HL-60 (cell line): ENCODE measurements at regions not wholly inside any gene's neighbourhood (a gene's known extent, or its start where the extent isn't known, plus 50 kb on each side); places are given as distances from the start of the nearest gene placed in this dataset.

Source experiments
- DNase-seq, 2 experiments: peaks; one replicate each; pipeline ENCODE4 v3.0.0-alpha.2; 2010 to 2020; ENCODE audit warnings: low read depth in 1 of 2, low spot score in 1 of 2
- H3K27ac ChIP-seq: fragments of 250-450 bp; sonication (Bioruptor Pico); replicated peaks from 2 replicates; pipeline ENCODE4 v1.5.1; 2020; ENCODE audit warnings: mild to moderate bottlenecking, moderate library complexity
- H3K27me3 ChIP-seq: fragments of 250-450 bp; sonication (Bioruptor Pico); 2 replicates; pipeline ENCODE4 v1.5.1; 2021; ENCODE audit warnings: mild to moderate bottlenecking, moderate library complexity; ENCODE audit not compliant: insufficient read depth, poor library complexity, severe bottlenecking
- H3K4me3 ChIP-seq: replicated peaks from 2 replicates; pipeline ENCODE4 v1.5.1; 2011; ENCODE audit warnings: mild to moderate bottlenecking, control low read depth, low read length; ENCODE audit not compliant: insufficient read depth
- GABPA ChIP-seq: IDR thresholded peaks from 2 replicates; pipeline ENCODE4 v1.6.1; 2012; ENCODE audit warnings: low read depth
- POLR2AphosphoS5 ChIP-seq: IDR thresholded peaks from 2 replicates; pipeline ENCODE4 v1.6.1; 2012; ENCODE audit warnings: low read depth
- REST ChIP-seq: IDR thresholded peaks from 2 replicates; pipeline ENCODE4 v1.6.1; 2012; ENCODE audit warnings: low read depth; ENCODE audit not compliant: insufficient replicate concordance
- SPI1 ChIP-seq: IDR thresholded peaks from 2 replicates; pipeline ENCODE4 v1.6.1; 2012; ENCODE audit warnings: low read depth, mild to moderate bottlenecking, borderline replicate concordance
- TF ChIP-seq, protein P1 (sequence below): IDR thresholded peaks from one replicate; pipeline ENCODE4 v1.5.1; 2011; ENCODE audit warnings: low read length, control low read depth, inconsistent platforms; ENCODE audit not compliant: insufficient read depth

DNA sequence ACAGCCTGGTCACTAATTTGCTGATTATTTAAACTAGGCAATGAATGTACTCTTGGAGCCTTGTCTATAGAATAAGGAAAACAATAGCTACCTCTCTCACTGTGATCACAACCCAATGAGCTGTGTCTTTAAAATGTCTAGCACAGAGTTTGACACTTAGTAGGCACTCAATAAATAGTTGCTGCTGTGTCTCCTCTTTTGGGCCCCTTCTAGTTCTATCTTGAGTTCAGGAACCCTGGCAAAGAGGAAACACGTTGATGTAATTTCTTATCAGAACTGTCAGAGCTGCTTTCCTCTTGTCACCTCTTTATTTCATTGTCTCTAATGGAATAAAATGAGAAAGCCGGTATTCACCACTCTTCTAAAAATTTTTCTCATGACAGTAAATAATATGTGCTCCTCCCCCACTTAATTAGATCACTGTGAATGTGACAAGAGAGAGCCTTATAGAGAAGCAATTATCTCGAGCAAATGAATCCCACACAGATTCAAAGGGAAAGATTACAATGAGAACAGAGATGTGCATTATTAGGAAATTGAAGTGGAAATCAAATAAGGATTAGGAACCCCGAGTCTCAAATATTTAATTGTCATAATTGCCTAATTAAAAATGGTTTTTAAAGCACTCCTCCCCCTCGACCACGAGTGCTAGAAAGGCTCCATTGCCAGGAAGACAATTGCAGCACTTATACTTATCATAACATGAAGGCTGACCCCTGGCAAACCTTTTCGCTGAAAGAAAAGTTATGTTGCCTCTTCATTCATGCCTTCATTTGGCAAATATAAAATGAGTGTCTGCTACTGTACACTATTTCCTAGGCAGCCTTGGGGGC, 175.0 kb upstream of the BDNF start:
- Histone ChIP-seq H3K27me3 (no peaks in the 10 kb centered on the region), H3K4me3 (no peak overlapping the region), H3K27ac (no peak overlapping the region)
- no peak for DNase-seq
- TF ChIP-seq GABPA (no peak), REST (no peak), SPI1 (no peak), POLR2AphosphoS5 (no peak)
- TF ChIP-seq, protein P1, sequence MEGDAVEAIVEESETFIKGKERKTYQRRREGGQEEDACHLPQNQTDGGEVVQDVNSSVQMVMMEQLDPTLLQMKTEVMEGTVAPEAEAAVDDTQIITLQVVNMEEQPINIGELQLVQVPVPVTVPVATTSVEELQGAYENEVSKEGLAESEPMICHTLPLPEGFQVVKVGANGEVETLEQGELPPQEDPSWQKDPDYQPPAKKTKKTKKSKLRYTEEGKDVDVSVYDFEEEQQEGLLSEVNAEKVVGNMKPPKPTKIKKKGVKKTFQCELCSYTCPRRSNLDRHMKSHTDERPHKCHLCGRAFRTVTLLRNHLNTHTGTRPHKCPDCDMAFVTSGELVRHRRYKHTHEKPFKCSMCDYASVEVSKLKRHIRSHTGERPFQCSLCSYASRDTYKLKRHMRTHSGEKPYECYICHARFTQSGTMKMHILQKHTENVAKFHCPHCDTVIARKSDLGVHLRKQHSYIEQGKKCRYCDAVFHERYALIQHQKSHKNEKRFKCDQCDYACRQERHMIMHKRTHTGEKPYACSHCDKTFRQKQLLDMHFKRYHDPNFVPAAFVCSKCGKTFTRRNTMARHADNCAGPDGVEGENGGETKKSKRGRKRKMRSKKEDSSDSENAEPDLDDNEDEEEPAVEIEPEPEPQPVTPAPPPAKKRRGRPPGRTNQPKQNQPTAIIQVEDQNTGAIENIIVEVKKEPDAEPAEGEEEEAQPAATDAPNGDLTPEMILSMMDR, result no peak

DNA sequence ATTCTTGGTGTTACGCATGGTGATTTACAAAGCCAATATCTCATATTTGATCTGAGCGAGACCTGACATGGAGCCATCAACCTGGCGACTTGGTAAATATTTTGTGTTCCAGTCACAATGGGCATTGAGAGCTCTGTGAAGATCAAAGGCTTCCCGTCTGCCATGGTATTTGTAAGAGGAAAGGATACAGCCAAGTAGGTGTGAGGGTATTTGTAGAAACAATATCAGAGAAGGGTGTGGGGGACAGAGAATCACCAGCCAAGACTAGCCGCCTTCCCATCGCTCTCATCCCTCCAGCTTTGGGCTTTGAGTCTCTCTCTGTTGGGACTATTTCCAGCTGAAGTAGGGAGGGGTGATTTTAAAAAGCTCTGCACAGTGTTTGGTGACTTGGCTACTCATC, 173.4 kb upstream of the BDNF start:
- no peak for TF ChIP-seq SPI1
- no peak for TF ChIP-seq GABPA
- no peak for TF ChIP-seq REST
- TF ChIP-seq, protein P1, result no peak
- TF ChIP-seq POLR2AphosphoS5, result no peak
- no peak overlapping the region for H3K27ac ChIP-seq
- DNase-seq, result no peak
- no peak overlapping the region for H3K4me3 ChIP-seq
- H3K27me3 ChIP-seq, result no peaks in the 10 kb centered on the region

GRCh38 chr11:27871056-27871455, 170.8 kb upstream of the BDNF start:
- Histone ChIP-seq H3K27me3 (peaks cover 2% of the 10 kb centered on the region), H3K27ac (no peak overlapping the region), H3K4me3 (no peak overlapping the region)
- TF ChIP-seq GABPA, result no peak
- TF ChIP-seq SPI1, result no peak
- no peak for TF ChIP-seq POLR2AphosphoS5
- no peak for TF ChIP-seq REST
- TF ChIP-seq, protein P1, result no peak
- no peak for DNase-seq
